CD14-positive monocyte (primary cell): ENCODE measurements at regions not wholly inside any gene's neighbourhood (a gene's known extent, or its start where the extent isn't known, plus 50 kb on each side); places are given as distances from the start of the nearest gene placed in this dataset.

Source experiments
- DNase-seq, 3 donors: peaks; one replicate each; pipeline ENCODE4 v3.0.0-alpha.2; 2011 to 2022
- H2AFZ ChIP-seq: 2 replicates; pipeline ENCODE4 v1.6.0; 2012; ENCODE audit warnings: mild to moderate bottlenecking, low read depth, low read length, inconsistent platforms; ENCODE audit not compliant: insufficient read depth, poor library complexity, severe bottlenecking
- H3K27ac ChIP-seq, 2 donors: 1 replicate in 1 of 2; 2 replicates in 1 of 2; pipeline ENCODE4 v1.5.1; 2012 to 2013; ENCODE audit warnings: low read length in 2 of 2, control low read depth in 1 of 2, inconsistent platforms in 1 of 2, low read depth in 1 of 2, mild to moderate bottlenecking in 1 of 2
- H3K27me3 ChIP-seq, 2 donors: one replicate each; pipeline versions ENCODE4 v1.6.0 to v1.6.1; 2011 to 2013; ENCODE audit warnings: low read length in 2 of 2; ENCODE audit not compliant: control insufficient read depth in 2 of 2, insufficient read depth in 2 of 2
- H3K36me3 ChIP-seq, 2 donors: replicated peaks in 1 of 2; 1 replicate in 1 of 2; 2 replicates in 1 of 2; pipeline versions ENCODE4 v1.5.1 to v1.6.1; 2012 to 2013; ENCODE audit warnings: low read length in 2 of 2, control low read depth in 1 of 2, inconsistent platforms in 1 of 2, mild to moderate bottlenecking in 1 of 2; ENCODE audit not compliant: insufficient read depth in 2 of 2, control insufficient read depth in 1 of 2
- H3K4me1 ChIP-seq, 2 donors: 1 replicate in 1 of 2; 2 replicates in 1 of 2; pipeline versions ENCODE4 v1.5.1 to v1.6.1; 2012 to 2013; ENCODE audit warnings: low read length in 2 of 2, control low read depth in 1 of 2, inconsistent platforms in 1 of 2, mild to moderate bottlenecking in 1 of 2, moderate library complexity in 1 of 2; ENCODE audit not compliant: insufficient read depth in 2 of 2, control insufficient read depth in 1 of 2
- H3K4me2 ChIP-seq: replicated peaks from 2 replicates; pipeline ENCODE3; 2012; ENCODE audit warnings: low read length, moderate library complexity, mild to moderate bottlenecking; ENCODE audit not compliant: poor library complexity, severe bottlenecking; ENCODE audit errors: extremely low read depth
- H3K4me3 ChIP-seq, 3 experiments: fragments of 200-600 bp in 1 of 3; sonication (generic) in 1 of 3; replicated peaks in 1 of 3; 1 replicate in 2 of 3; 2 replicates in 1 of 3; pipeline ENCODE4 v1.5.1; 2011 to 2013; ENCODE audit warnings: low read length in 3 of 3, mild to moderate bottlenecking in 3 of 3, control low read depth in 2 of 3, low read depth in 2 of 3, inconsistent platforms in 1 of 3, moderate library complexity in 1 of 3
- H3K79me2 ChIP-seq: 2 replicates; pipeline ENCODE4 v1.6.0; 2012; ENCODE audit warnings: mild to moderate bottlenecking, control low read depth, inconsistent platforms, low read length, moderate library complexity; ENCODE audit not compliant: insufficient read depth
- H3K9ac ChIP-seq: 2 replicates; pipeline ENCODE4 v1.6.0; 2017; ENCODE audit warnings: low read length, mild to moderate bottlenecking; ENCODE audit not compliant: insufficient read depth, poor library complexity, severe bottlenecking
- H3K9me3 ChIP-seq, 2 donors: replicated peaks in 1 of 2; 1 replicate in 1 of 2; 2 replicates in 1 of 2; pipeline versions ENCODE4 v1.5.1 to v1.6.1; 2012 to 2013; ENCODE audit warnings: low read length in 2 of 2, control low read depth in 1 of 2; ENCODE audit not compliant: control insufficient read depth in 1 of 2, insufficient read depth in 1 of 2
- H4K20me1 ChIP-seq: 2 replicates; pipeline ENCODE4 v1.6.0; 2012; ENCODE audit warnings: mild to moderate bottlenecking, low read length, control low read depth, moderate library complexity; ENCODE audit not compliant: insufficient read depth
- H3K27ac Mint-ChIP-seq, 7 donors: one replicate each; pipeline ENCODE4 v1.8.0; 2020; ENCODE audit warnings: mild to moderate bottlenecking in 7 of 7, mixed read lengths in 7 of 7, moderate library complexity in 6 of 7, inconsistent platforms in 2 of 7
- H3K27me3 Mint-ChIP-seq, 3 donors: one replicate each; pipeline ENCODE4 v1.8.0; 2021 to 2022; ENCODE audit warnings: low read depth in 3 of 3, mild to moderate bottlenecking in 3 of 3, mixed read lengths in 3 of 3, moderate library complexity in 3 of 3, inconsistent platforms in 1 of 3
- H3K36me3 Mint-ChIP-seq, 2 donors: one replicate each; pipeline ENCODE4 v1.8.0; 2020; ENCODE audit warnings: mixed read lengths in 2 of 2, inconsistent platforms in 1 of 2, mild to moderate bottlenecking in 1 of 2
- H3K4me1 Mint-ChIP-seq: one replicate; pipeline ENCODE4 v1.8.0; 2020; ENCODE audit warnings: mild to moderate bottlenecking, mixed read lengths
- H3K4me3 Mint-ChIP-seq, 2 donors: one replicate each; pipeline ENCODE4 v1.8.0; 2020; ENCODE audit warnings: mild to moderate bottlenecking in 2 of 2, mixed read lengths in 2 of 2, moderate library complexity in 1 of 2
- H3K9me3 Mint-ChIP-seq, 7 donors: one replicate each; pipeline ENCODE4 v1.8.0; 2020 to 2022; ENCODE audit warnings: mixed read lengths in 7 of 7, mild to moderate bottlenecking in 6 of 7, moderate library complexity in 6 of 7, inconsistent platforms in 2 of 7
- WGBS: methylation state at CpG from one replicate; pipeline ENCODE4 v1.1.5; 2013; ENCODE audit warnings: missing lambda C conversion rate; ENCODE audit not compliant: insufficient coverage; 5-methylcytosine and 5-hydroxymethylcytosine counted together
- intact Hi-C, 2 donors: fragments of 100-400 bp; cut with micrococcal nuclease; formaldehyde crosslinking; loops; one replicate each; pipeline versions ENCODE4 v1.15.0 to v1.15.1; 2023
- TF ChIP-seq, protein P1 (sequence below): fragments of 200-600 bp; IDR thresholded peaks from one replicate; pipeline ENCODE4 v1.8.0; 2022; ENCODE audit warnings: antibody characterized with exemption, mild to moderate bottlenecking

DNA sequence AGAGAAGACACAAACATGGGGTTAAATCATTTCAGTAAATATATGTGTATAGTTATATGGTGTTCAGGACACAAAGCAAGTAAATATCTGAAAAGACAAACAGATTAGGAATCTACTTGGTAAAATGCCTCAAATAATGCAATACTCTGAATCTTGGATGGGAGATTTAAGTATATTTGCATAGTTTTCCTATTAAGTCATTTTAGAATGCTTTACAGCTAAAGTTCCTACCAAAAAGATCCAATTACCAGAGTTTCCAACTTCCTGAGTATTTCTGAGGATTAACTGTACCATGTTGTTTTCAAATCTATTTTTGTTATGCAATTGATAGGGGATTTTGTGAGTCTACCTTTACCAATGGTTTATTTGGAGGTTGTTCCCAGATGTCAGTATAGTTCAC lies 424.4 kb upstream of the CCDC179 start:
- no peak overlapping the region for H3K27ac Mint-ChIP-seq
- H3K27me3 Mint-ChIP-seq = no peaks in the 10 kb centered on the region
- H3K9me3 Mint-ChIP-seq = peaks cover 0 to 1% (median 0%) of the 10 kb centered on the region in 7 donors
- Histone ChIP-seq H3K4me1 (no peaks in the 10 kb centered on the region), H3K9me3 (peaks cover 0 to under 1% of the 10 kb centered on the region in 2 donors), H3K4me3 (no peak overlapping the region), H3K27ac (no peak overlapping the region), H3K79me2 (no peaks in the 10 kb centered on the region), H3K27me3 (no peaks in the 10 kb centered on the region), H2AFZ (no peak overlapping the region), H4K20me1 (no peaks in the 10 kb centered on the region), H3K36me3 (no peaks in the 10 kb centered on the region), H3K9ac (no peak overlapping the region), H3K4me2 (no peak overlapping the region)
- no peaks in the 10 kb centered on the region for H3K4me1 Mint-ChIP-seq
- no peaks in the 10 kb centered on the region for H3K36me3 Mint-ChIP-seq
- TF ChIP-seq, protein P1, sequence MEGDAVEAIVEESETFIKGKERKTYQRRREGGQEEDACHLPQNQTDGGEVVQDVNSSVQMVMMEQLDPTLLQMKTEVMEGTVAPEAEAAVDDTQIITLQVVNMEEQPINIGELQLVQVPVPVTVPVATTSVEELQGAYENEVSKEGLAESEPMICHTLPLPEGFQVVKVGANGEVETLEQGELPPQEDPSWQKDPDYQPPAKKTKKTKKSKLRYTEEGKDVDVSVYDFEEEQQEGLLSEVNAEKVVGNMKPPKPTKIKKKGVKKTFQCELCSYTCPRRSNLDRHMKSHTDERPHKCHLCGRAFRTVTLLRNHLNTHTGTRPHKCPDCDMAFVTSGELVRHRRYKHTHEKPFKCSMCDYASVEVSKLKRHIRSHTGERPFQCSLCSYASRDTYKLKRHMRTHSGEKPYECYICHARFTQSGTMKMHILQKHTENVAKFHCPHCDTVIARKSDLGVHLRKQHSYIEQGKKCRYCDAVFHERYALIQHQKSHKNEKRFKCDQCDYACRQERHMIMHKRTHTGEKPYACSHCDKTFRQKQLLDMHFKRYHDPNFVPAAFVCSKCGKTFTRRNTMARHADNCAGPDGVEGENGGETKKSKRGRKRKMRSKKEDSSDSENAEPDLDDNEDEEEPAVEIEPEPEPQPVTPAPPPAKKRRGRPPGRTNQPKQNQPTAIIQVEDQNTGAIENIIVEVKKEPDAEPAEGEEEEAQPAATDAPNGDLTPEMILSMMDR = no peak
- H3K4me3 Mint-ChIP-seq = no peak overlapping the region
- intact Hi-C loops = loop anchor here in 1 of 2 donors (10.0 kb wide), 1 partner anchor 240 kb away; no protein-coding TSS in a partner anchor
- DNase-seq = no peak

DNA sequence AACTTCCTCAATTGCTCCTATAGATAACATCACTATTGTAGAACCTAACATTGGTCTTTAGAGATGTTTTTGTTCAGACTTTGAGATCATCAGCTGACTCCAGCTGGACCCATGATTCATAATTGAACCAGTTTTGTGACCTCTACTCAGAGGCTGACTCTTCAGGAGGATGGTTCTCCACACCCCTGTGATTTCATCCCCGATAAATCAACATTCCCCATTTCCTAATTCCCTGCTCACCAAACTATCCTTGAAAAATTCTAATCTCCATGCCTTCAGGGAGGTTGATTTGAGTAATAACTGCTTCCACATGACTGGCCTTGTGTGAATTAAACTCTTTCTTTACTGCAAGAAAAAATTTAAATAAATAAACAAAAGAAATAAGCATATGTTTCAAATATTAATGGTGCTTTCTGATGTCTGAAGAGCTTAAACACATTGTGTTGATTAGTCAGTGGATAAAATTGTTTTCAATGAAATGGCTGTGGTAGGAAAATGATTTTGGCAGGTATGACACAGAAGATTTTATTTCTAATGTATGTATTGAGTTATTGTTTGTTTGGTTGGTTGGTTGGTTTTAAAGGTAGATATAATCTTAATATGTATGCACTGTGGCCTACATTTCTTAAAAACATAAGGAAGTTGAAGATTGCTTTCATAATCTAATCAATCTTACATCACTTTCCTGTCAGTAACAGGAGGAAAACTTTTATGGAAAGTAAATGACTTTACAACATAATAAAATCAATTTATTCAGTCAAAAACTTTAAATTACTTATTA lies 427.9 kb upstream of the CCDC179 start:
- Histone ChIP-seq H3K4me2 (no peak overlapping the region), H3K79me2 (no peaks in the 10 kb centered on the region), H3K27me3 (no peaks in the 10 kb centered on the region), H2AFZ (no peak overlapping the region), H3K4me3 (no peak overlapping the region), H3K27ac (no peak overlapping the region), H4K20me1 (no peaks in the 10 kb centered on the region), H3K36me3 (no peaks in the 10 kb centered on the region), H3K9ac (no peak overlapping the region), H3K4me1 (no peaks in the 10 kb centered on the region), H3K9me3 (peaks cover 0 to 4% of the 10 kb centered on the region in 2 donors)
- H3K9me3 Mint-ChIP-seq = peaks cover 0 to 6% (median 0%) of the 10 kb centered on the region in 7 donors
- no peaks in the 10 kb centered on the region for H3K27me3 Mint-ChIP-seq
- H3K36me3 Mint-ChIP-seq = no peaks in the 10 kb centered on the region
- no CpG with 5 or more reads among the region's 1 CpG for WGBS
- intact Hi-C loops = loop anchor here in 1 of 2 donors (10.0 kb wide), 1 partner anchor 243 kb away; no protein-coding TSS in a partner anchor
- H3K27ac Mint-ChIP-seq = no peak overlapping the region
- TF ChIP-seq, protein P1 = no peak
- no peak overlapping the region for H3K4me3 Mint-ChIP-seq
- H3K4me1 Mint-ChIP-seq = no peaks in the 10 kb centered on the region
- DNase-seq = no peak
